ENCODE measurements at regions not wholly inside any gene's neighbourhood (a gene's known extent, or its start where the extent isn't known, plus 50 kb on each side); places are given as distances from the start of the nearest gene placed in this dataset.
A peak's percentile ranks its signal among the peaks of the same experiment; 100 is the strongest.
"Not testable (repeated sequence)": the region's sequence is repeated elsewhere in the genome, so short reads cannot be mapped to it uniquely, and the experiment has no call there.

- not testable (repeated sequence) for DNase-seq (ENCODE audit: low spot score in 2 of 2); FAIRE-seq
Measured at GRCh38 chr2:188033240-188033639, 258.4 kb upstream of the GULP1 start.

GRCh38 chr2:188034102-188034501, 257.6 kb upstream of the GULP1 start:
- DNase-seq (ENCODE audit: low spot score in 2 of 2); FAIRE-seq: not testable (repeated sequence)

GRCh38 chr2:188035377-188035776, 256.3 kb upstream of the GULP1 start:
- not testable (repeated sequence) for DNase-seq (ENCODE audit: low spot score in 2 of 2); FAIRE-seq

- not testable (repeated sequence) for DNase-seq (ENCODE audit: low spot score in 2 of 2); FAIRE-seq
Measured at GRCh38 chr2:188036786-188037185, 254.9 kb upstream of the GULP1 start.

- no peak for FAIRE-seq
- DNase-seq (ENCODE audit: low spot score in 2 of 2), result no peak
Measured at GRCh38 chr2:188039307-188039706, 252.4 kb upstream of the GULP1 start.

GRCh38 chr2:188042412-188042811, 249.3 kb upstream of the GULP1 start:
- FAIRE-seq, result no peak
- no peak for DNase-seq (ENCODE audit: low spot score in 2 of 2)

GRCh38 chr2:188045016-188045415, 246.7 kb upstream of the GULP1 start:
- FAIRE-seq (no peak), DNase-seq (ENCODE audit: low spot score in 2 of 2) (no peak)

- FAIRE-seq (no peak), DNase-seq (ENCODE audit: low spot score in 2 of 2) (no peak)
Measured at GRCh38 chr2:188046437-188046836, 245.2 kb upstream of the GULP1 start.

- FAIRE-seq (peak; percentile 37), DNase-seq (ENCODE audit: low spot score in 2 of 2) (no peak)
Measured at GRCh38 chr2:188047735-188048134, 243.9 kb upstream of the GULP1 start.

GRCh38 chr2:188050726-188051125, 240.9 kb upstream of the GULP1 start:
- FAIRE-seq, result no peak
- DNase-seq (ENCODE audit: low spot score in 2 of 2), result no peak

- no peak for DNase-seq (ENCODE audit: low spot score in 2 of 2)
- FAIRE-seq, result no peak
Measured at GRCh38 chr2:188051706-188052105, 240.0 kb upstream of the GULP1 start.

- DNase-seq (ENCODE audit: low spot score in 2 of 2) (no peak), FAIRE-seq (no peak)
Measured at GRCh38 chr2:188065386-188065785, 226.3 kb upstream of the GULP1 start.

GRCh38 chr2:188068093-188068492, 223.6 kb upstream of the GULP1 start:
- DNase-seq (ENCODE audit: low spot score in 2 of 2) (no peak), FAIRE-seq (no peak)

GRCh38 chr2:188076149-188077056, 215.3 kb upstream of the GULP1 start:
- DNase-seq (ENCODE audit: low spot score in 2 of 2), result no peak
- no peak for FAIRE-seq

- DNase-seq (ENCODE audit: low spot score in 2 of 2) (no peak), FAIRE-seq (no peak)
Measured at GRCh38 chr2:188077757-188078156, 213.9 kb upstream of the GULP1 start.

GRCh38 chr2:188078534-188078933, 213.1 kb upstream of the GULP1 start:
- FAIRE-seq (no peak), DNase-seq (ENCODE audit: low spot score in 2 of 2) (no peak)

GRCh38 chr2:188079196-188079595, 212.5 kb upstream of the GULP1 start:
- DNase-seq (ENCODE audit: low spot score in 2 of 2) (no peak), FAIRE-seq (no peak)

GRCh38 chr2:188085421-188085820, 206.3 kb upstream of the GULP1 start:
- peak in 1 of 2 donors; percentile 8 for DNase-seq (ENCODE audit: low spot score in 2 of 2)
- FAIRE-seq, result no peak

GRCh38 chr2:188089901-188090300, 201.8 kb upstream of the GULP1 start:
- DNase-seq (ENCODE audit: low spot score in 2 of 2) (no peak), FAIRE-seq (no peak)

- FAIRE-seq (no peak), DNase-seq (ENCODE audit: low spot score in 2 of 2) (no peak)
Measured at GRCh38 chr2:188091220-188091619, 200.5 kb upstream of the GULP1 start.

- DNase-seq (ENCODE audit: low spot score in 2 of 2) (no peak), FAIRE-seq (no peak)
Measured at GRCh38 chr2:188092734-188093133, 198.9 kb upstream of the GULP1 start.

- DNase-seq (ENCODE audit: low spot score in 2 of 2) (no peak), FAIRE-seq (no peak)
Measured at GRCh38 chr2:188096910-188097309, 194.8 kb upstream of the GULP1 start.

All from frontal cortex (tissue), 3 donors.